HepG2 (cell line): ENCODE measurements at regions not wholly inside any gene's neighbourhood (a gene's known extent, or its start where the extent isn't known, plus 50 kb on each side); places are given as distances from the start of the nearest gene placed in this dataset.

Experiments
- ATAC-seq: fragments of 200-7000 bp; cut with Tn5 transposase; 3 replicates; pipeline ENCODE4 v1.9.1; 2020; ENCODE audit warnings: mild to moderate bottlenecking, moderate library complexity
- BruUV-seq: library from RNA; stranded (reverse); fragments of 400-500 nt; replicated peaks from 2 replicates; lab custom pipeline; 2021; lab: Mats Ljungman, UMichigan
- CTCF ChIA-PET: fragments of 300-600 bp; formaldehyde crosslinking; extraction: SDS; loops from one replicate; lab custom pipeline; 2021; ENCODE audit warnings: low total read pairs, inconsistent platforms, low intra/inter-chr PET ratio; lab: Yijun Ruan, JAX
- POLR2A ChIA-PET: fragments of 350-600 bp; sonication (Branson Sonifier 250); formaldehyde crosslinking; loops from one replicate; lab custom pipeline; 2020; ENCODE audit warnings: antibody characterized with exemption, inconsistent platforms; lab: Yijun Ruan, JAX
- DNase-seq: peaks from one replicate; pipeline ENCODE4 v3.0.0-alpha.2; 2015; ENCODE audit warnings: low spot score
- FAIRE-seq: peaks from 3 replicates; lab custom pipeline; 2011; peaks lifted over from hg19 to GRCh38; lab: Jason Lieb, UNC
- H2AFZ ChIP-seq: one replicate; pipeline ENCODE4 v1.6.1; 2011; ENCODE audit warnings: low read length, inconsistent platforms
- H3K27ac ChIP-seq: fragments of 300-600 bp; 3 replicates; pipeline ENCODE4 v1.8.0; 2011; ENCODE audit warnings: mixed run types, mild to moderate bottlenecking, mixed read lengths, low read length, inconsistent platforms; ENCODE audit not compliant: insufficient read depth; ENCODE audit errors: extremely low read length
- H3K27me3 ChIP-seq, 2 experiments: fragments of 200-600 bp in 1 of 2; 2 replicates in 1 of 2; 3 replicates in 1 of 2; pipeline versions ENCODE4 v1.6.0 to v1.8.0; 2011; ENCODE audit warnings: low read length in 2 of 2, mild to moderate bottlenecking in 2 of 2, moderate library complexity in 2 of 2, inconsistent platforms in 1 of 2; ENCODE audit not compliant: insufficient read depth in 2 of 2, control insufficient read depth in 1 of 2
- H3K36me3 ChIP-seq, 2 experiments: fragments of 200-600 bp in 1 of 2; replicated peaks in 1 of 2; 2 replicates in 1 of 2; 3 replicates in 1 of 2; pipeline versions ENCODE4 v1.5.1 to v1.8.0; 2011; ENCODE audit warnings: low read length in 2 of 2, inconsistent platforms in 1 of 2; ENCODE audit not compliant: insufficient read depth in 2 of 2, control insufficient read depth in 1 of 2
- H3K4me1 ChIP-seq: 2 replicates; pipeline ENCODE4 v1.5.1; 2012; ENCODE audit warnings: low read length, inconsistent platforms; ENCODE audit not compliant: insufficient read depth
- H3K4me2 ChIP-seq: 2 replicates; pipeline ENCODE4 v1.6.0; 2011; ENCODE audit warnings: low read depth, low read length, inconsistent platforms
- H3K4me3 ChIP-seq, 3 experiments: fragments of 200-600 bp in 1 of 3; sonication (generic), shearing (Covaris generic) in 1 of 3; replicated peaks in 1 of 3; 2 replicates each; pipeline ENCODE4 v1.5.1; 2011 to 2016; ENCODE audit warnings: low read length in 3 of 3, inconsistent platforms in 2 of 3, low read depth in 2 of 3, mild to moderate bottlenecking in 2 of 3, control low read depth in 1 of 3, mixed read lengths in 1 of 3; ENCODE audit not compliant: insufficient read depth in 1 of 3
- H3K79me2 ChIP-seq: one replicate; pipeline ENCODE4 v1.6.1; 2011; ENCODE audit warnings: low read length, inconsistent platforms; ENCODE audit not compliant: insufficient read depth
- H3K9ac ChIP-seq: 2 replicates; pipeline ENCODE4 v1.6.0; 2011; ENCODE audit warnings: mild to moderate bottlenecking, low read depth, low read length, inconsistent platforms; ENCODE audit not compliant: insufficient read depth
- H3K9me3 ChIP-seq: 2 replicates; pipeline ENCODE4 v1.5.1; 2012; ENCODE audit warnings: mild to moderate bottlenecking, low read length
- H4K20me1 ChIP-seq: 2 replicates; pipeline ENCODE4 v1.6.0; 2011; ENCODE audit warnings: inconsistent platforms, mild to moderate bottlenecking, low read length, moderate library complexity; ENCODE audit not compliant: insufficient read depth
- HNF4G ChIP-seq, 2 experiments: sonication (generic) in 1 of 2; formaldehyde crosslinking in 1 of 2; IDR thresholded peaks; 2 replicates each; pipeline versions ENCODE4 v1.4.0 to v1.6.1; 2011 to 2020; ENCODE audit warnings: borderline replicate concordance in 2 of 2, low read depth in 2 of 2, mild to moderate bottlenecking in 2 of 2, low read length in 1 of 2, missing genetic modification reagents in 1 of 2, moderate library complexity in 1 of 2
- HOXA3 ChIP-seq: sonication (generic); formaldehyde crosslinking; IDR thresholded peaks from 2 replicates; pipeline ENCODE4 v1.5.0; 2020; ENCODE audit warnings: missing genetic modification reagents
- SKI ChIP-seq: fragments of 450-650 bp; IDR thresholded peaks from one replicate; pipeline ENCODE4 v1.6.1; 2018; ENCODE audit warnings: mild to moderate bottlenecking; ENCODE audit not compliant: partially characterized antibody
- ZFP36L2 ChIP-seq: sonication (generic); formaldehyde crosslinking; IDR thresholded peaks from 2 replicates; pipeline ENCODE4 v1.4.0; 2020; ENCODE audit warnings: missing genetic modification reagents
- ZNF225 ChIP-seq: sonication (generic); formaldehyde crosslinking; IDR thresholded peaks from 2 replicates; pipeline ENCODE4 v1.4.0; 2020; ENCODE audit warnings: mild to moderate bottlenecking, missing genetic modification reagents
- ZNF569 ChIP-seq: sonication (generic); formaldehyde crosslinking; IDR thresholded peaks from 2 replicates; pipeline ENCODE4 v1.5.0; 2020; ENCODE audit warnings: mild to moderate bottlenecking, missing genetic modification reagents, moderate library complexity, borderline replicate concordance
- ZNF674 ChIP-seq: sonication (generic); formaldehyde crosslinking; IDR thresholded peaks from 2 replicates; pipeline ENCODE4 v1.5.0; 2020; ENCODE audit warnings: low read depth, mild to moderate bottlenecking, missing genetic modification reagents
- ZNF891 ChIP-seq: sonication (generic); formaldehyde crosslinking; IDR thresholded peaks from 2 replicates; pipeline ENCODE4 v1.5.0; 2020; ENCODE audit warnings: mild to moderate bottlenecking, missing genetic modification reagents
- WGBS: methylation state at CpG from one replicate; pipeline ENCODE4 v1.1.6; 2017; ENCODE audit warnings: low lambda C conversion rate; 5-methylcytosine and 5-hydroxymethylcytosine counted together
- in situ Hi-C: cut with HindIII; loops from 2 replicates; pipeline ENCODE4 v1.10.0; 2017; ENCODE audit warnings: low pct_unique_long_range_greater_than_20kb; ENCODE audit not compliant: extremely low pct_ligation_motif_present
- intact Hi-C: fragments of 100-400 bp; cut with micrococcal nuclease; formaldehyde crosslinking; loops from one replicate; pipeline ENCODE4 v1.10.0; 2022; ENCODE audit not compliant: unreplicated experiment
- TF ChIP-seq, protein P1 (sequence below): sonication (generic); formaldehyde crosslinking; IDR thresholded peaks from one replicate; pipeline ENCODE4 v1.5.1; 2020; ENCODE audit warnings: mild to moderate bottlenecking, missing genetic modification reagents; ENCODE audit errors: not compliant biosample characterization

DNA sequence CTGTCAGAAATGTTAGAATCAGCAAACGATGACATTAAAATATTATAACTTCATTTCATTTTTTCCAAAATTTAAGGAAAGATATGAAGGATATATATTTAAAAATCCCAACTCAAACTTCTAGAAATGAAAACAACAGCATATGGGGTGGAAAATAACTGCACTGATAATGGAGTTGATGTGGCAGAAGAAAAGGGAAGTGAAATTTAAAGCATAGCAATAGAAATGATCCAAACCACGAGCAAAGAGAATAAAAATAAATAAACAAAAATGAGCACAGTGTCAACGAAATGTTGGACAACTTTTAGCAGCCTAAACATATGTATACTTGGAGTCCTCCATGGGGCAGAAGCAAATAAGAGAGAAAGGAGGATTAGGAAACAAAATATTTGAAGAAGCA lies 280.2 kb downstream of the KCNJ3 start:
- TF ChIP-seq HOXA3 (CRISPR knock-in tag) (no peak), ZNF674 (CRISPR knock-in tag) (no peak), ZNF225 (CRISPR knock-in tag) (no peak), SKI (no peak), HNF4G (IDR thresholded peaks at IDR 0.05; ENCODE audit: borderline replicate concordance, low read depth, low read length) (no peak), HNF4G (CRISPR knock-in tag; IDR thresholded peaks at IDR 0.05; ENCODE audit: borderline replicate concordance, low read depth) (no peak), ZNF569 (CRISPR knock-in tag) (no peak), ZNF891 (CRISPR knock-in tag) (no peak), ZFP36L2 (CRISPR knock-in tag) (no peak)
- TF ChIP-seq, protein P1, sequence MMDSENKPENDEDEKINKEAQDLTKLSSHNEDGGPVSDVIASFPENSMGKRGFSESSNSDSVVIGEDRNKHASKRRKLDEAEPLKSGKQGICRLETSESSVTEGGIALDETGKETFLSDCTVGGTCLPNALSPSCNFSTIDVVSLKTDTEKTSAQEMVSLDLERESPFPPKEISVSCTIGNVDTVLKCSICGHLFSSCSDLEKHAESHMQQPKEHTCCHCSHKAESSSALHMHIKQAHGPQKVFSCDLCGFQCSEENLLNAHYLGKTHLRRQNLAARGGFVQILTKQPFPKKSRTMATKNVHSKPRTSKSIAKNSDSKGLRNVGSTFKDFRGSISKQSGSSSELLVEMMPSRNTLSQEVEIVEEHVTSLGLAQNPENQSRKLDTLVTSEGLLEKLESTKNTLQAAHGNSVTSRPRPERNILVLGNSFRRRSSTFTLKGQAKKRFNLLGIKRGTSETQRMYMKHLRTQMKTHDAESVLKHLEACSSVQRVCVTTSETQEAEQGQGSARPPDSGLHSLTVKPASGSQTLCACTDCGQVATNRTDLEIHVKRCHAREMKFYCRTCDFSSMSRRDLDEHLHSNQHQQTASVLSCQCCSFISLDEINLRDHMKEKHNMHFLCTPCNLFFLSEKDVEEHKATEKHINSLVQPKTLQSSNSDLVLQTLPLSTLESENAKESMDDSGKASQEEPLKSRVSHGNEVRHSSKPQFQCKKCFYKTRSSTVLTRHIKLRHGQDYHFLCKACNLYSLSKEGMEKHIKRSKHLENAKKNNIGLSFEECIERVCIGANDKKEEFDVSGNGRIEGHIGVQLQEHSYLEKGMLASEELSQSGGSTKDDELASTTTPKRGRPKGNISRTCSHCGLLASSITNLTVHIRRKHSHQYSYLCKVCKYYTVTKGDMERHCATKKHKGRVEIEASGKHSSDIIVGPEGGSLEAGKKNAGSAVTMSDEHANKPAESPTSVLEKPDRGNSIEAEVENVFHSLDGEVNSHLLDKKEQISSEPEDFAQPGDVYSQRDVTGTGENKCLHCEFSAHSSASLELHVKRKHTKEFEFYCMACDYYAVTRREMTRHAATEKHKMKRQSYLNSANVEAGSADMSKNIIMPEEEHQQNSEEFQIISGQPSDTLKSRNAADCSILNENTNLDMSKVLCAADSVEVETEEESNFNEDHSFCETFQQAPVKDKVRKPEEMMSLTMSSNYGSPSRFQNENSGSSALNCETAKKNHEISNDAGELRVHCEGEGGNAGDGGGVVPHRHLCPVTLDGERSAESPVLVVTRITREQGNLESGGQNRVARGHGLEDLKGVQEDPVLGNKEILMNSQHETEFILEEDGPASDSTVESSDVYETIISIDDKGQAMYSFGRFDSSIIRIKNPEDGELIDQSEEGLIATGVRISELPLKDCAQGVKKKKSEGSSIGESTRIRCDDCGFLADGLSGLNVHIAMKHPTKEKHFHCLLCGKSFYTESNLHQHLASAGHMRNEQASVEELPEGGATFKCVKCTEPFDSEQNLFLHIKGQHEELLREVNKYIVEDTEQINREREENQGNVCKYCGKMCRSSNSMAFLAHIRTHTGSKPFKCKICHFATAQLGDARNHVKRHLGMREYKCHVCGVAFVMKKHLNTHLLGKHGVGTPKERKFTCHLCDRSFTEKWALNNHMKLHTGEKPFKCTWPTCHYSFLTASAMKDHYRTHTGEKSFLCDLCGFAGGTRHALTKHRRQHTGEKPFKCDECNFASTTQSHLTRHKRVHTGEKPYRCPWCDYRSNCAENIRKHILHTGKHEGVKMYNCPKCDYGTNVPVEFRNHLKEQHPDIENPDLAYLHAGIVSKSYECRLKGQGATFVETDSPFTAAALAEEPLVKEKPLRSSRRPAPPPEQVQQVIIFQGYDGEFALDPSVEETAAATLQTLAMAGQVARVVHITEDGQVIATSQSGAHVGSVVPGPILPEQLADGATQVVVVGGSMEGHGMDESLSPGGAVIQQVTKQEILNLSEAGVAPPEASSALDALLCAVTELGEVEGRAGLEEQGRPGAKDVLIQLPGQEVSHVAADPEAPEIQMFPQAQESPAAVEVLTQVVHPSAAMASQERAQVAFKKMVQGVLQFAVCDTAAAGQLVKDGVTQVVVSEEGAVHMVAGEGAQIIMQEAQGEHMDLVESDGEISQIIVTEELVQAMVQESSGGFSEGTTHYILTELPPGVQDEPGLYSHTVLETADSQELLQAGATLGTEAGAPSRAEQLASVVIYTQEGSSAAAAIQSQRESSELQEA: no peak
- no peaks in the 10 kb centered on the region for H4K20me1 ChIP-seq
- no peaks in the 10 kb centered on the region for H3K4me1 ChIP-seq
- no peak overlapping the region for H2AFZ ChIP-seq
- H3K36me3 ChIP-seq: no peaks in the 10 kb centered on the region
- ATAC-seq (no peak), FAIRE-seq (no peak), DNase-seq (no peak)
- no peak overlapping the region for H3K9ac ChIP-seq
- no peak overlapping the region for H3K4me2 ChIP-seq
- H3K79me2 ChIP-seq: no peaks in the 10 kb centered on the region
- ChIA-PET CTCF (no interaction called here), POLR2A (no interaction called here)
- intact Hi-C loops (no loop called here), in situ Hi-C loops (no loop called here)
- 2% methylated on average over 3 of the region's 3 CpGs for WGBS
- no TSS peak for BruUV-seq
- H3K4me3 ChIP-seq: no peak overlapping the region
- no peaks in the 10 kb centered on the region for H3K27me3 ChIP-seq
- no peaks in the 10 kb centered on the region for H3K9me3 ChIP-seq
- no peak overlapping the region for H3K27ac ChIP-seq
